GM23248 (cell line): ENCODE measurements at regions not wholly inside any gene's neighbourhood (a gene's known extent, or its start where the extent isn't known, plus 50 kb on each side); places are given as distances from the start of the nearest gene placed in this dataset.

ENCODE experiments used
- EZH2 ChIP-seq: fragments of 200-600 bp; sonication (generic); IDR thresholded peaks from 2 replicates; pipeline ENCODE4 v1.6.1; 2018; ENCODE audit warnings: antibody characterized with exemption, mild to moderate bottlenecking; ENCODE audit not compliant: insufficient read depth, poor library complexity, severe bottlenecking
- EZH2phosphoT487 ChIP-seq: fragments of 200-600 bp; sonication (generic); IDR thresholded peaks from 2 replicates; pipeline ENCODE4 v1.6.1; 2018; ENCODE audit warnings: antibody characterized with exemption, moderate library complexity, mild to moderate bottlenecking, low read depth; ENCODE audit not compliant: insufficient read depth

GRCh38 chr15:37209041-37209363 lies 108.7 kb upstream of the MEIS2 start:
- TF ChIP-seq EZH2 (no peak), EZH2phosphoT487 (no peak)
